ENCODE measurements at regions not wholly inside any gene's neighbourhood (a gene's known extent, or its start where the extent isn't known, plus 50 kb on each side); places are given as distances from the start of the nearest gene placed in this dataset.

GRCh38 chr14:44701563-44702263 lies 194.6 kb upstream of the FSCB start:
- H3K4me3 ChIP-seq (replicated peaks; ENCODE audit: insufficient read depth, low read length): no peak overlapping the region
- no peak overlapping the region for H3K27ac ChIP-seq (replicated peaks)
- H3K27me3 ChIP-seq (ENCODE audit: insufficient read depth, poor library complexity, severe bottlenecking): no peaks in the 10 kb centered on the region
- TF ChIP-seq, protein P1, sequence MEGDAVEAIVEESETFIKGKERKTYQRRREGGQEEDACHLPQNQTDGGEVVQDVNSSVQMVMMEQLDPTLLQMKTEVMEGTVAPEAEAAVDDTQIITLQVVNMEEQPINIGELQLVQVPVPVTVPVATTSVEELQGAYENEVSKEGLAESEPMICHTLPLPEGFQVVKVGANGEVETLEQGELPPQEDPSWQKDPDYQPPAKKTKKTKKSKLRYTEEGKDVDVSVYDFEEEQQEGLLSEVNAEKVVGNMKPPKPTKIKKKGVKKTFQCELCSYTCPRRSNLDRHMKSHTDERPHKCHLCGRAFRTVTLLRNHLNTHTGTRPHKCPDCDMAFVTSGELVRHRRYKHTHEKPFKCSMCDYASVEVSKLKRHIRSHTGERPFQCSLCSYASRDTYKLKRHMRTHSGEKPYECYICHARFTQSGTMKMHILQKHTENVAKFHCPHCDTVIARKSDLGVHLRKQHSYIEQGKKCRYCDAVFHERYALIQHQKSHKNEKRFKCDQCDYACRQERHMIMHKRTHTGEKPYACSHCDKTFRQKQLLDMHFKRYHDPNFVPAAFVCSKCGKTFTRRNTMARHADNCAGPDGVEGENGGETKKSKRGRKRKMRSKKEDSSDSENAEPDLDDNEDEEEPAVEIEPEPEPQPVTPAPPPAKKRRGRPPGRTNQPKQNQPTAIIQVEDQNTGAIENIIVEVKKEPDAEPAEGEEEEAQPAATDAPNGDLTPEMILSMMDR (IDR thresholded peaks at IDR 0.05; ENCODE audit: insufficient read depth, low read length): no peak
- TF ChIP-seq SPI1 (IDR thresholded peaks at IDR 0.05; ENCODE audit: borderline replicate concordance, low read depth) (no peak), GABPA (IDR thresholded peaks at IDR 0.05; ENCODE audit: low read depth) (no peak), POLR2AphosphoS5 (IDR thresholded peaks at IDR 0.05; ENCODE audit: low read depth) (no peak), REST (IDR thresholded peaks at IDR 0.05; ENCODE audit: insufficient replicate concordance, low read depth) (no peak)
- no peak for DNase-seq (ENCODE audit: low read depth in 1 of 2, low spot score in 1 of 2)

GRCh38 chr14:44700694-44701093 lies 193.6 kb upstream of the FSCB start:
- no peak overlapping the region for H3K4me3 ChIP-seq (replicated peaks; ENCODE audit: insufficient read depth, low read length)
- no peak overlapping the region for H3K27ac ChIP-seq (replicated peaks)
- no peak for TF ChIP-seq SPI1 (IDR thresholded peaks at IDR 0.05; ENCODE audit: borderline replicate concordance, low read depth)
- no peak for TF ChIP-seq POLR2AphosphoS5 (IDR thresholded peaks at IDR 0.05; ENCODE audit: low read depth)
- no peak for TF ChIP-seq REST (IDR thresholded peaks at IDR 0.05; ENCODE audit: insufficient replicate concordance, low read depth)
- TF ChIP-seq, protein P1 (IDR thresholded peaks at IDR 0.05; ENCODE audit: insufficient read depth, low read length): no peak
- no peak for TF ChIP-seq GABPA (IDR thresholded peaks at IDR 0.05; ENCODE audit: low read depth)
- DNase-seq (ENCODE audit: low read depth in 1 of 2, low spot score in 1 of 2): no peak
- no peaks in the 10 kb centered on the region for H3K27me3 ChIP-seq (ENCODE audit: insufficient read depth, poor library complexity, severe bottlenecking)

GRCh38 chr14:44700184-44700583 lies 193.1 kb upstream of the FSCB start:
- no peak for DNase-seq (ENCODE audit: low read depth in 1 of 2, low spot score in 1 of 2)
- no peaks in the 10 kb centered on the region for H3K27me3 ChIP-seq (ENCODE audit: insufficient read depth, poor library complexity, severe bottlenecking)
- H3K4me3 ChIP-seq (replicated peaks; ENCODE audit: insufficient read depth, low read length): no peak overlapping the region
- TF ChIP-seq POLR2AphosphoS5 (IDR thresholded peaks at IDR 0.05; ENCODE audit: low read depth) (no peak), REST (IDR thresholded peaks at IDR 0.05; ENCODE audit: insufficient replicate concordance, low read depth) (no peak), SPI1 (IDR thresholded peaks at IDR 0.05; ENCODE audit: borderline replicate concordance, low read depth) (no peak), GABPA (IDR thresholded peaks at IDR 0.05; ENCODE audit: low read depth) (no peak)
- TF ChIP-seq, protein P1 (IDR thresholded peaks at IDR 0.05; ENCODE audit: insufficient read depth, low read length): no peak
- H3K27ac ChIP-seq (replicated peaks): no peak overlapping the region

Measured in HL-60 (cell line).